NCI-H1694 (cell line): ENCODE measurements at regions not wholly inside any gene's neighbourhood (a gene's known extent, or its start where the extent isn't known, plus 50 kb on each side); places are given as distances from the start of the nearest gene placed in this dataset.
"Not testable (repeated sequence)": the region's sequence is repeated elsewhere in the genome, so short reads cannot be mapped to it uniquely, and the experiment has no call there.

Source experiments
- DNase-seq: peaks from one replicate; lab custom pipeline; 2025; lab: John Stamatoyannopoulos, UW

DNA sequence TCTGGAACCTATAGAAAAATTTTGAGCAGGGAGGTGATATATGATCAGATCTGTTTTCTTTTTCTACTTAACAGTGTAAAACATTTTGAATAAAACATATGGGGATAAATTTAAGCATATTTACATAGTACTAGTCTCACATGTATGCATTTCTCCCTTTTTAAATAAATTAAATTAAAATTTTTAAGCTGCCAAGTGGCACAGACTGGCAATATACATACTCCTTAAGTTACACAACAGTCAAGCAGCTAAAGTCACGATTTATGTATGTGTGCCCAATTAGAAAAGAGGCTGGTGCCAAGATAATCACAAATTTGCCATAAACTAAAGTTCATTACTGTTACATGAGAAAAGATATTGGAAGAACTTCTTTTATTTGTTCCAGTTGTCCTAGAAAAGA is 532.0 kb downstream of the RWDD3 start:
- no peak for DNase-seq

DNA sequence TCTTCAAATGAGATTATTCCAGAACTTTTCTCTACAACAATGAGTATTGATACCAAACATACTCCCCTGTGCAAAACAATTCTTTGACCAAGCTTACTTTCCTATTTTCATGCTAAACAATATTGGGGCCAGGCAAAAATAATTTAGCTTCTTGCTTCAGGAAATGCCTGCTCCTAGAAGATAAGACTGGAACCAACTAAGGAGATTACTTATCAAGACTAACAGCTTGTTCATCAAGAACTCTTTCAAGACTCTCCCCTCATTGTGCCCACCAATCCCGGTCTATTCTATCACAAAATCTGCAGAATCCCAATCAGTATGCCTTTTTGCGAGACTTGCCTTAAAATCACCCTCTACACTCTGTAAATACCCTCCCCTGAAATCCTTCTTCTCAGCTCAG is 536.6 kb downstream of the RWDD3 start:
- no peak for DNase-seq

DNA sequence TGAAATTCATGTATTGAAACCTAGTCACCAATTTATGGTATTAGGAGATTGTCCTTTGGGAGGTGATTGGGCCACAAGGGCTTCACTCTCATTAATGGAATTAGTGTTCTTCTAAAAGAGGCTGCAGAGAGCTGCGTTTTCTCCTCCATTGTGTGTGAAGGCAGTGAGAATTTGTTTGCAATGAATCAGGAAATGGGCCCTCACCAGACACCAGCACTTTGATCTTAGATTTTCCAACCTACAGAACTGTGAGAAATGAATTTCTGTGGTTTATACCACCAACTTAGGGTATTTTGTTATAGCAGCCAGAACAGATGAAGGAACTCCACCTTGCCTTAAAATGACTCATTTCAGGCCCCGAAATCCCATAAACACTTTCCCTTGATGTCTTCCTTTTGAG is 544.2 kb downstream of the RWDD3 start:
- no peak for DNase-seq

DNA sequence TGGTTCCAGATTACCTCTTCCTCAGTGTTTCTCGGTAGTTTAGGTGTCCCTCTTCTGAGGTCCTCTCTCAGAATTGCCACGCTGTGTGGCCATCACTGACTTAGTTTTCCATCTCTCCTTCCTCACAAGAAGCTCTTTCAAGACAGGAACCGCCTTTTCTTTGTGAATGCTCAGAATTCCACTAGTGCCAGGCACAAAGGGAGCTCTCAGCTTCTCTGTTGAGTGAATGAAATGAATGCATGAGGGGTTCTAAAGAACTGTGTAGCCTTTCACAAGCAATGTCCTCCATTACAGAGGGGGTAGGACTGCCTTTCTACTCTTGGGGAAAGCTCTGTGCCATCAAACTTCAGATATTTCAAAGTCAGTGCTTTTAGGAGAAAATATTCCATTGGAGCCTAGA is 546.8 kb downstream of the RWDD3 start:
- DNase-seq = no peak

DNA sequence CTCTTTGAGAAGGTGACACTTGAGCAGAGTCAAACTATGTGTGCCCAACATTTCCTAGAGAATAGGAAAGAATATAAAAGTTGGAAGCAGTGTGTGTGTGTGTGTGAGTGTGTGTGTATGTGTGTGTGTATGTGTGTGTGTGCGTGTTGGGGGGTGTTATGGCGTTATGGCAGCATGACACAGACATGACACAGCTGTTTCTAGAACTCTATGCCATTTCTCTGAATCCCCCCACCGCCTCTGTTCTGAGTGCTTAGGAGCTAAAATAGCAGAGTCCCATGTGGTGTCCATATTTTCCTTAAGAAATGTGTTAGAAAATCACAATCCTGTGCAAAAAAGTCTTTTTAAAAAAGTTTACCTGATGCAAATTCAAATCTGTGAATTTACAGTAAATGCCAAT is 556.1 kb downstream of the RWDD3 start:
- no peak for DNase-seq

DNA sequence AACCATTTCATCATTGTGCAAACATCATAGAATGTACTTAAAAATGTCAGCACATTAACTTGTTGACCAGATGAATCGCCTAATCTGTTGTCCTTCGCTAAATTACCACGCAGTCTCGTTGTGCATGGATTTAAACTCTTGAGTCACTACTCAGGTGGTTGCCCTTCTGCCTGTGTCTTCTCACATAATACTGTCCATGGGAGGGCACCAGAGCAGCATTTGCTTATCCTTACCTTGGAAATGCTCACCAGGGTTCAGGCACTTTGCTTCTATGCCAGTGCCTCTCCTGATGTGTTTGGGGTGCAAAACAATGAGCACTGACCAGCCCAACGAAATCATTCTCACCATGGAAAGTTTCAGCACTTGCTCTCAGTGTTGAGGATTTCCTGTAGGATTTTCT is 559.9 kb downstream of the RWDD3 start:
- no peak for DNase-seq

DNA sequence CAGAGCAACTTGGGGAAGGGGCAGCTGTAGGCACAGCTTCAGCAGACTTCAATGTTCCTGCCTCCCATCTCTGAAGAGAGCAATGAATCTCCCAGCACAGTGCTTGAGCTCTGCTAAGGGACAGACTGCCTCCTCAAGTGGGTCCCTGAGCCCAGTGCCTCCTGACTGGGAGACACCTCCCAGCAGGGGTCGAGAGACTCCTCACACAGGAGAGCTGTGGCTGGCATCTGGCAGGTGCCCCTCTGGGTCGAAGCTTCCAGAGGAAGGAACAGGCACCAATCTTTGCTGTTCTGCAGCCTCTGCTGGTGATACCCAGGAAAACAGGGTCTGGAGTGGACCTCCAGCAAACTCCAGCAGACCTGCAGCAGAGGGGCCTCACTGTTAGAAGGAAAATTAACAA is 563.8 kb downstream of the RWDD3 start:
- not testable (repeated sequence) for DNase-seq

DNA sequence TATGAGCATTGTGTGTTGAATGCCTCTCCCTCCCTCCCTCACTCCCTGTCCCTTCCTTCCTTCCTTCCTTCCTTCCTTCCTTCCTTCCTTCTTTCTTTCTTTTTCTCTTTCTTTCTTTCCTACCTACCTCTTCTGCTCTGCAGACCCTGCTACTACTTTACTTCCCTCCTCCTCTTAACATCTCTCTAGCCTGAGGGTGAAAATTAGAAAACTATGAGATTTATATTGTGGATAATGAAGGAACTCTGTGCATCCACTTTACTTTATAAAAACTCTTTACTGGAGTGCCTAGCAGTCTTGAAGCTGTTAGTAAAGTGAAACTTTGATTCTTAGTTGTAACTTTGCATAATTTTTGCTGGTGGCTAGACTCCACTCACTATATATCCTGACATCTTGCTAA is 572.2 kb downstream of the RWDD3 start:
- DNase-seq = no peak

DNA sequence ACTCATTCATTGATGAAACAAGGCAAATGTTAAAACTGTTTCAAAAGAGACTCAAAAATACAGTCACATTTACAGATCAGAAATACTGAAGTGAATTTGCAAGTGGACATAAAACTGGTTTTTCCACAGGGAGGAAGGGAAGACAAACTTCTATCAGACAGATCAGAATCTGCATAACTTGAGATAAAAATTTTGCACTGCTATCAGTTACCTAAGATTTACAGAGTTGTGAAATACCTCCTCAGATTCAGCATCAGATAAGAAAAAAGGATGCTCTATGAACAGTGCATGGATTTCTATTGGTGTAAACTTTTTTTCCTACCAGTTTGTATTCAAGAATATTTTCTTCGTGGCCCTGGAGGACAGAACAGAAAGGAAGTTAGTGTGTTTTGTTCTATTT is 575.4 kb downstream of the RWDD3 start:
- DNase-seq = no peak

DNA sequence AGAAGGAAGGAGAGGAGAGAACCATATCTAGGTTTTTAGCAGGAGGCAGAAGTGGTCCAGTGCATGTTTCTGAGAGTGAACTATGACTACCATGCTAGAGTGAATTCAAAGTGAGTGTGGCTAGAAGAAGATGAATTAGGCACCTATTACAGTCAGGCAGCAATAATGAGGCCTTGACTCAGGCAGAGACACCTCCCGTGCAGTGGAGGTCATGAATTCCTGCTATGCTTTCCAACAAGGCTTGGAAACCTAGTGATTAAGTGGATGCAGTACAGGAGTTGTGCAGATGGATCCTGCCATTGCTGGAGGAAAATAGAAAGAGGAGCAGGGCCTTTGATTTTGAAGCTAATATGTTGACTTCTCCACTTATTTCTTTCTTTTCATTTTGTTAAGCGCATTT is 581.5 kb downstream of the RWDD3 start:
- DNase-seq = no peak

DNA sequence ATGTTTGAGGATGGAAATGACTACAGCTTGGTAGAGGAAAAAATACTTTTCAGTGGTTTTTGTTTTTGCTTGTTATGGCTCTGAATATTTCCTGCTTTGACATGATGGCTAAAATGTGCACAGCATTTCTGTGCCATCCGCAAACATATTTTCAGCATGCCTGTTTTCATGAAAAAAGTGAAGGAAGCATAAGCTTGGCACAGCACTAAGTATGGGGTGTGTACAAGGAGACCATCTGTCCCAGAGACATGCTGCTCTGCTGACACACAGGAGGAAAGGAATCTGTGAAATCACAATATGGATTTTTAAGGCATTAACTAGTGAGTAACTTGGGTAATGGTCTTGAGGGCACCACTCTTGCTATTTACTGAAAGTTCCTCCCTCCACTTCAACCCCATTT is 595.5 kb downstream of the RWDD3 start:
- peak; percentile 88 for DNase-seq

DNA sequence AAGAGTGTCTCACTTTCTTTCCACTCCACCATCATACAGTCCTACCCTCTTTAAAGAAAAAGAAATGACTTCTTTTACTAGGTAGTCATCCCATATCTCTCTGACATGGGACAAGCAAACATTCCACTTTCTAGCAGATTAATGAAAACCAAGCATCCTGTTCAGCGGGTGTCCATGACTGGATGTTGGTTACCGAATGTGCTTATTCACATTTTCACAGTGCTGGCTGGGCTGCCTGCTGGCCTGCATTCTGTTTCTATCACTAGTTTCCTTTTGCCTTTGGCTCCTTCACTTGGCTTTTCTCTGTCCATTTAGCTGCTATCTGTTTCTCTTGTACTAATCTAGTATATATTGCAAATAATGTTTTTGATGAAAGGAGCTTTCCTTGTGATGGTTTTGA is 598.4 kb downstream of the RWDD3 start:
- DNase-seq = no peak

DNA sequence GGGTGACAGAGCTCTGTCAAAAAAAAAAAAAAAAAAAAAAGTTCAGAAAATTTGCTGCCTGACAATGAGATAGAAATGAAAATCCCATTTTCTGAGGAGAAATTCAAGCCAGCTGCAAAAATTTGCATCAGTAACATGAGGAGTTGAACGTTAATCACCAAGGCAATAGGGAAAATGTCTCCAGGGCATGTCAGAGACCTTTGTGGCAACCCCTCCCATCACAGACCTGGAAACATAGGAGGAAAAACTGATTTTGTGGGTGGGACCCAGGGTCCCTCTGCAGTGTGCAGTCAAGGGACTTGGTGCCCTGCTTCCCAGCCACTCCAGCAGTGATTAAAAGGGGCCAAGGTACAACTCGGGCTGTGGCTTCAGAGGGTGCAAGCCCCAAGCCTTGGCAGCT is 615.4 kb downstream of the RWDD3 start:
- no peak for DNase-seq

DNA sequence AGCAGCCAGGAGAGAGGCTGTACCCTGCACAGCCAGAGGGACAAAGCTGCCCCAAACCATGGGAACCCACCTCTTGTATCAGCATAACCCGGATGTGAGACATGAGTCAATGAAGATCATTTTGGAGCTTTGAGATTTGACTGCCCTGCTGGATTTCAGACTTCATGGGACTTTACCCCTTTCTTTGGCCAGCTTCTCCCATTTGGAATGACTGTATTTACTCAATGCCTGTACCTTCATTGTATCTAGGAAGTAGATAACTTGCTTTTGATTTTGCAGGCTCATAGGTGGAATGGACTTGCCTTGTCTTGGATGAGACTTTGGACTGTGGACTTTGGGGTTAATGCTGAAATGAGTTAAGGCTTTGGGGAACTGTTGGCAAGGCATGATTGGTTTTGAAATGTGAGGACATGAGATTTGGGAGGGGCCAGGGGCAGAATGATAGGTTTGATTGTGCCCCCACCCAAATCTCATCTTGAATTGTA is 616.2 kb downstream of the RWDD3 start:
- DNase-seq = no peak

DNA sequence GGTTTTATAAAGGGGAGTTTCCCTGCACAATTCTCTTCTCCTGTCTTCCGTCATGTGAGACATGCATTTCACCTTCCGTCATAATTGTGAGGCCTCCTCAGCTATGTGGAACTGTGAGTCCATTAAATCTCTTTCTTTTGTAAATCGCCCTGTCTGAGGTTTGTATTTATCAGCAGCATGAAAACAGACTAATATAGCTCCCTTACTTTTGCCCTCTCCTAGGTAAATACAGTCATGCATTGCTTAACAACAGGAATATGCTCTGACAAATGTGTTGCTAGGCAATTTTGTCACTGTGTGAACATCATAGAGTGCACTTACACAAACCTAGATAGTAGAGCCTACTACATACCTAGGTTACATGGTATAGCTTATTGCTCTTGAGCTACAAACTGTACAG is 616.8 kb downstream of the RWDD3 start:
- DNase-seq = no peak

DNA sequence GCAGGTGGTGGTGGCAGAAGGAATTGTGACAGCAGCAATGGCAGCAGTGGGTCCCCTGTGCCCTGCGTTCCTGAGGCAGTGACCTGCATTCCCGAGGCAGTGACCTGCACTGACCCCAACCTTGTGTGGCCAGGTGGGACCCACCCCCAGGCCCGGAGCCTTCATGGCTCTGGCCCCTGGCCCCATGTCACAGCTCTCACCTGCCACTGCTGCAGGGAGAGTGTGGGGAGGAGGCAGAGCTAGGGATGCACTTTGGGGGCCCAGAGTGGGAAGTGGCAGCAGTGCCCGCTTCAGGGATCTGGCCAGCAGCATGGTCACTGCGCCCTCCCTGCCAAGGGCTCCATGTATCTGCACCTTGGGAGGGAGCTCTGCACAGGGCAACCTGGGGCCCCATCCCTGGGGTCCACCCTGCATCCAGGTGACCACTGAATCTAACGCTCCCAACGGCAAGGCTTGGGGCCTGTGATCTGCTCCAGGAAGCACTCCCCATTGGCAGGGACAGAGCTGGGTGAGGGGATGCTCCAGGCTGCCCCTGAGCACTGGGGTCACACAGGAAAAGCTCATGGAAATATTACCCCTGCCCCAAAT is 618.6 kb downstream of the RWDD3 start:
- no peak for DNase-seq

DNA sequence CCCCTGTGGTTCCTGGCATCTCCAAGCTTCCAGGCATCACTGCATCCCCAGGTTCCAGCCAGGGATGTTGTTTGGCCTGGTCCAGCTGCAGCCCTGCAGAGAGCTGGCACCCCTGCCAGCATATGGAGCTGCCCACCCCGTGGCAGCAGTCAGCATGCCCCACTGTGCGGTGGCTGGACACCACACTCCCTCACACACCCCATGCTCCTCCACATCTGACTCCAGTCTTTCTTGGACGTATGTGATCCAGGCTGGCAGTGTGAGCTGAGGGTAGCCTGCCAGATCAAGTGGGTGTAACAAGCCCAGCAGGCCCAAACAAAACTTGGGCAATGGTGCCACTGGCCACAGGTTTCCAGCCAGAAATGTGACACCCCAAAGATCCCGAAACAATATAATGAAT is 620.4 kb downstream of the RWDD3 start:
- no peak for DNase-seq

DNA sequence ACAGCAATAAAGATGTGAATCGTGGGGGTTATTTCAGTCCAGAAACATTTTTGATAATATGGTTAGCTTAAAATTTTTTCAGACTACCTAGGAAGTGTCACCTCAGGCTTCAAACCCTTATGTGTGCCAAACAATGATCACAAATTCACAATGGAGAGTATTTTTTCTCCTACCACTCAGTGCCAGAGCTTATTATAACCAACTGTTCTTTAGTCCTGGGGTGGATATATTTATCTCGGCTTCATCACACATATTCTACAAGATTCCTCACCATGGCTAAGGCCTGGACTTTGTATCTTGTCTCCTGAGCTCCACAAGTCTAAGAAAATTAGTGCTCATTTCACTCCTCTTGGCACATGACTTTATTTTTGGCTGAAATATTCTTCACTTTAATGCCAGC is 629.1 kb downstream of the RWDD3 start:
- no peak for DNase-seq

DNA sequence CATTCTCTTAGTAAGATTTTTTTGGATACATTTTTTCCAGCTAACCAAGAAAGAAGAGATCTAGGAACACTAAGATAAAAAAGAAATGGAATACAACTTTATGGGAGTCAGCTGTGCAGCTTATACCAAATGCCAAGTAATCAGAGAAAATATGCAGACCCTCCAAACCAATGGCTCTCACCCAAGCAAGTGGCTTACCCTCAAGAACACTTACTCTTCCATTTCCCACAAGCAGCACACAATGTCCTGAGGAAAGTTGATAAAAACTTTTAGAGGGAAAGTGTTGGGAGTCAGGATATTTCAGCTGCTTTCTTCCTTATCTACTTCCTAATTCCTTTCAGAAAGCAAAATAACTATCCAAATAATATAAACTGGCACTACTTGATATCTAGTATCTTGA is 631.8 kb downstream of the RWDD3 start:
- DNase-seq = no peak

DNA sequence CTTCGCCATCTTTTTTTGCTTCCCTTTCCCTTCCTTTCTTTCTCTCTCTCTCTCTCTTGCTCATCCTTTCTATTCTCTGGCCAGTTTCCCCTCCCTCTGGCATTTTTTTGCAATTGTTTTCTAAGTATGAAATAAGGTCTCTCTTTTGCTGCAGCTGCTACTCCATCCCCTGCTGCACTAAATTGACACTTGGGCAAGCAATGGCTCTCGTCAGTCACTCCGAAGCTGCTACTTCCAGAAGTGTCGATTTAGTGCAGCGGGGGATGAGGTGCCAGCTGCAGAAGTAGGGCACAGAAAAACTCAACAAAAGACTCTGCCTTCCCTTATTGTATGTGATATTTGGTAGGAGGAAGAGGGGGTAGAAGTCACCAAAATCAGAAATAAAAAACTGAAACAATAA is 642.3 kb downstream of the RWDD3 start:
- no peak for DNase-seq

DNA sequence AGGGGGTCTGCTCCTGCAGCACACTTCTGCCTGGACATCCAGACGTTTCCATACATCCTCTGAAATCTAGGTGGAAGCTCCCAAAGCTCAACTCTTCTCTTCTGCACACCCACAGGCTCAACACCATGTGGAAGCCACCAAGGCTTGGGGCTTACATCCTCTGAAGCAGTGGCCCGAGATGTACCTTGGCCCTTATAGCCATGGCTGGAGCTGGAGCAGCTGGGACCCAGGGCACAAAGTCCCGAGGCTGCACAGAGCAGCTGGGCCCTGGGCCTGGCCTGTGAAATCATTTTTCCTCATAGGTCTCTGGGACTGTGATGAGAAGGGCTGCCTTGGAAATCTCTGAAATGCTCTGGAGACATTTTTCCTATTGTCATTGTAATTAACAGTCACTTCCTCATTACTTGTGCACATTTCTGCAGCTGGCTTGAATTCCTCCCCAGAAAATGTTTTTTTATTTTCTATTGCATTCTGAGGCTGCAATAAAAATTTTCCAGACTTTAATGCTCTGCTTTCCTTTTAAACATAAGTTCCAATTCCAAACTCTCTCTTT is 645.6 kb downstream of the RWDD3 start:
- DNase-seq = no peak

DNA sequence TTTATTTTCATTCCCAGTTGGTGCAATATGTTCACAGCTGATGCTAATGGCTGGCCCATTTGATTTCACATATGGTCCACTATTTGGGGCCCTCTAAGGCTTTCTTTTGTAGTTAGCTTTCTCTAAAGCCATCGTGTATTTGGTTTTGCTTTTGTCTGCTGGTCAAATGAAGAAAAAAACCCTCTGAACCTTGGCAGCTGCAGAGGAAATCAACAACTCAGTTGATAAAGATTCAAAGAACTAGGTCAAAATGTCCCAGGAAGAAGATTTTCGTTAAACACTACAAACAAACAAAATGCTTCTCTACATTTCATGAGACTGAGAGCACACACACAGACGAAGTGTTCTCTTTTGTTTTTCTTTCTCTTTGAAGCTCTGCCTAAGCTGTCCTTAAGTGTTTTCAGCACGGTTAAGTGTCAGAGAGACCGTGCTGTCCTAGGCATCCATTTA is 655.0 kb downstream of the RWDD3 start:
- peak; percentile 66 for DNase-seq

DNA sequence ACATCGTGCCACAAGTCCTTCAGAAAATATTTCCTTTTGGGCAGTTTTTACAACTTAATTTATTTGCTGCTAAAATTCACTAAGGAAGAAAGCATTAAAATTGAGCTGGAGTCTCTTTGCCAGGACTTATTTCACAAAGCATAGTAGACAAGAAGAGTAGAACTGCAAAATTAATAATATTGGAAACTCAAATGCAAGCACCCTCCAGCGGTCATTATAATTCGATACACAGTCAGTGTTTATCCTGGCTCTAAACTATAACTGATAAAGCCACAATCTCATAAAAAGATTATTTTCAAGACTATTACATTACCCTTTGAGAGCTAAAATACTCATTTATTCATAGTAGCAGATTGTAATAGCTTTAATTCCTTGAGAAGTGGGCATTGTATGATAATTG is 655.4 kb downstream of the RWDD3 start:
- DNase-seq = no peak

DNA sequence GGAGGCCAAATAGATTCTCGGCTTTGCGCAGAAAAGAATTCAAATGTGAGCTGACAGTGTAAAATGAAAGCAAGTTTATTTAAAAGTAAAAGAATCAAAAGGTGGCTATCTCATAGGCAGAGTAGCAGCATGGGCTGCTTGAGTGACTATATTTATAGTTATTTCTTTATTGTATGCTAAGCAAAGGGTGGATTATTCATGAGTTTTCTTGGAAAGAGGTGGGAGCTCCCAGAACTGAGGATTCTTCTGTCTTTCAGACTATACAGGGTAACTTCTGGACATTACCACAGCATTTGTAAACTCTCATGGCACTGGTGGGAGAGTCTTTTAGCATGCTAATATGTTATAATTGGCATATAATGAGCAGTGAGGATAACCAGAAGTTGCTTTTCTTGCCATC is 659.9 kb downstream of the RWDD3 start:
- no peak for DNase-seq
